GM11168 (cell line): ENCODE measurements at regions not wholly inside any gene's neighbourhood (a gene's known extent, or its start where the extent isn't known, plus 50 kb on each side); places are given as distances from the start of the nearest gene placed in this dataset.
"Not testable (repeated sequence)": the region's sequence is repeated elsewhere in the genome, so short reads cannot be mapped to it uniquely, and the experiment has no call there.

Source experiments
- in situ Hi-C: fragments of 300-500 bp; cut with MboI; formaldehyde crosslinking; loops from one replicate; pipeline ENCODE4 v1.12.0; 2022; ENCODE audit warnings: low sequenced_read_pairs; ENCODE audit not compliant: unreplicated experiment

- in situ Hi-C loops, result no loop called here
These were observed 835.9 kb upstream of the GRM7 start for GRCh38 chr3:6025032-6025431.

GRCh38 chr3:6030648-6031047, 830.3 kb upstream of the GRM7 start:
- in situ Hi-C loops, result not testable (repeated sequence)

GRCh38 chr3:6035626-6036025, 825.3 kb upstream of the GRM7 start:
- in situ Hi-C loops, result no loop called here

- in situ Hi-C loops, result no loop called here
These were observed 820.9 kb upstream of the GRM7 start for GRCh38 chr3:6039971-6040370.

- in situ Hi-C loops, result no loop called here
These were observed 819.0 kb upstream of the GRM7 start for GRCh38 chr3:6041894-6042293.

GRCh38 chr3:6047016-6047415, 813.9 kb upstream of the GRM7 start:
- in situ Hi-C loops, result no loop called here

- in situ Hi-C loops, result no loop called here
These were observed 800.7 kb upstream of the GRM7 start for GRCh38 chr3:6060251-6060650.

- in situ Hi-C loops, result no loop called here
These were observed 798.4 kb upstream of the GRM7 start for GRCh38 chr3:6062261-6063187.

GRCh38 chr3:6066397-6066796, 794.5 kb upstream of the GRM7 start:
- in situ Hi-C loops, result no loop called here

- in situ Hi-C loops, result not testable (repeated sequence)
These were observed 793.9 kb upstream of the GRM7 start for GRCh38 chr3:6066868-6067578.

- in situ Hi-C loops, result no loop called here
These were observed 786.0 kb upstream of the GRM7 start for GRCh38 chr3:6074952-6075351.

GRCh38 chr3:6078436-6078835, 782.5 kb upstream of the GRM7 start:
- in situ Hi-C loops, result no loop called here

GRCh38 chr3:6079011-6079410, 781.9 kb upstream of the GRM7 start:
- in situ Hi-C loops, result no loop called here

GRCh38 chr3:6079561-6080179, 781.2 kb upstream of the GRM7 start:
- in situ Hi-C loops, result no loop called here

GRCh38 chr3:6088433-6088832, 772.5 kb upstream of the GRM7 start:
- in situ Hi-C loops, result no loop called here

GRCh38 chr3:6089780-6090179, 771.1 kb upstream of the GRM7 start:
- in situ Hi-C loops, result no loop called here

GRCh38 chr3:6091262-6091661, 769.7 kb upstream of the GRM7 start:
- in situ Hi-C loops, result no loop called here

GRCh38 chr3:6095006-6095405, 765.9 kb upstream of the GRM7 start:
- in situ Hi-C loops, result no loop called here

GRCh38 chr3:6097021-6097420, 763.9 kb upstream of the GRM7 start:
- in situ Hi-C loops, result no loop called here

GRCh38 chr3:6097556-6097955, 763.4 kb upstream of the GRM7 start:
- in situ Hi-C loops, result no loop called here

- in situ Hi-C loops, result no loop called here
These were observed 762.3 kb upstream of the GRM7 start for GRCh38 chr3:6098516-6099157.
